GM23338 (cell line): ENCODE measurements at regions not wholly inside any gene's neighbourhood (a gene's known extent, or its start where the extent isn't known, plus 50 kb on each side); places are given as distances from the start of the nearest gene placed in this dataset.

Experiments used
- ATAC-seq: fragments of 200-7000 bp; cut with Tn5 transposase; 3 replicates; pipeline ENCODE4 v1.9.1; 2020
- DNase-seq: peaks from one replicate; pipeline ENCODE4 v3.0.0-alpha.2; 2015; ENCODE audit warnings: low spot score
- H2AFZ ChIP-seq: fragments of 200-600 bp; sonication (generic); 2 replicates; pipeline ENCODE4 v1.8.0; 2016; ENCODE audit warnings: antibody characterized with exemption, mild to moderate bottlenecking, moderate library complexity
- H3F3A ChIP-seq: fragments of 200-600 bp; sonication (generic); replicated peaks from 2 replicates; pipeline ENCODE4 v1.8.0; 2017; ENCODE audit warnings: antibody characterized with exemption, mixed run types, low read depth
- H3K27ac ChIP-seq: fragments of 200-600 bp; sonication (generic); 2 replicates; pipeline ENCODE4 v1.6.1; 2016; ENCODE audit warnings: low read depth
- H3K27me3 ChIP-seq: fragments of 200-600 bp; sonication (generic); 2 replicates; pipeline ENCODE4 v1.8.0; 2016; ENCODE audit warnings: mild to moderate bottlenecking, mixed run types, moderate library complexity; ENCODE audit not compliant: insufficient read depth
- H3K36me3 ChIP-seq: fragments of 200-600 bp; sonication (generic); 2 replicates; pipeline ENCODE4 v1.8.0; 2016; ENCODE audit warnings: mild to moderate bottlenecking; ENCODE audit not compliant: insufficient read depth
- H3K4me1 ChIP-seq: fragments of 200-600 bp; sonication (generic); 2 replicates; pipeline ENCODE4 v1.8.0; 2016; ENCODE audit warnings: mild to moderate bottlenecking, moderate library complexity; ENCODE audit not compliant: insufficient read depth
- H3K4me2 ChIP-seq: fragments of 200-600 bp; sonication (generic); 2 replicates; pipeline ENCODE4 v1.7.1; 2017; ENCODE audit warnings: mixed run types
- H3K4me3 ChIP-seq: fragments of 200-600 bp; sonication (generic); 2 replicates; pipeline ENCODE4 v1.6.1; 2016; ENCODE audit warnings: mixed run types
- H3K79me2 ChIP-seq: fragments of 200-600 bp; sonication (generic); replicated peaks from 2 replicates; pipeline ENCODE4 v1.8.0; 2017; ENCODE audit warnings: mild to moderate bottlenecking; ENCODE audit not compliant: insufficient read depth
- H3K9me2 ChIP-seq: fragments of 200-600 bp; sonication (generic); 2 replicates; pipeline ENCODE4 v1.8.0; 2017; ENCODE audit not compliant: insufficient read depth
- H4K20me1 ChIP-seq: fragments of 200-600 bp; sonication (generic); replicated peaks from 2 replicates; pipeline ENCODE4 v1.8.0; 2017; ENCODE audit warnings: mild to moderate bottlenecking; ENCODE audit not compliant: insufficient read depth
- H3K27ac Mint-ChIP-seq: 2 replicates; pipeline ENCODE4 v1.8.0; 2020; ENCODE audit warnings: inconsistent platforms, mild to moderate bottlenecking, moderate library complexity, mixed read lengths
- H3K27me3 Mint-ChIP-seq: 3 replicates; pipeline ENCODE4 v1.8.0; 2022; ENCODE audit warnings: low read depth, mild to moderate bottlenecking, moderate library complexity, mixed read lengths, inconsistent platforms; ENCODE audit not compliant: insufficient read depth, poor library complexity
- H3K36me3 Mint-ChIP-seq: 3 replicates; pipeline ENCODE4 v1.8.0; 2021; ENCODE audit warnings: low read depth, mild to moderate bottlenecking, inconsistent platforms, moderate library complexity, mixed read lengths
- H3K4me1 Mint-ChIP-seq: 3 replicates; pipeline ENCODE4 v1.8.0; 2020; ENCODE audit warnings: mild to moderate bottlenecking, inconsistent platforms, mixed read lengths
- H3K4me3 Mint-ChIP-seq: 3 replicates; pipeline ENCODE4 v1.8.0; 2021; ENCODE audit warnings: moderate library complexity, mild to moderate bottlenecking, inconsistent platforms, mixed read lengths
- H3K9me3 Mint-ChIP-seq: 3 replicates; pipeline ENCODE4 v1.8.0; 2020; ENCODE audit warnings: moderate library complexity, mild to moderate bottlenecking, inconsistent platforms, mixed read lengths
- EZH2 ChIP-seq: fragments of 200-600 bp; sonication (generic); IDR thresholded peaks from one replicate; pipeline ENCODE4 v1.8.0; 2017; ENCODE audit warnings: antibody characterized with exemption, mild to moderate bottlenecking, low read depth; ENCODE audit not compliant: unreplicated experiment
- POLR2AphosphoS5 ChIP-seq: IDR thresholded peaks from 2 replicates; pipeline ENCODE4 v1.6.1; 2016; ENCODE audit warnings: antibody characterized with exemption, low read depth
- STAT1 ChIP-seq: IDR thresholded peaks from one replicate; pipeline ENCODE4 v1.6.1; 2016; ENCODE audit warnings: antibody characterized with exemption; ENCODE audit not compliant: unreplicated experiment
- ZNF114 ChIP-seq: fragments of 250-450 bp; sonication (Bioruptor Pico); IDR thresholded peaks from 2 replicates; pipeline ENCODE4 v1.5.0; 2020; ENCODE audit warnings: mild to moderate bottlenecking, moderate library complexity
- TF ChIP-seq, protein P1 (sequence below): fragments of 250-450 bp; sonication (Bioruptor Pico); IDR thresholded peaks from 2 replicates; pipeline ENCODE4 v1.5.0; 2020; ENCODE audit warnings: mild to moderate bottlenecking, moderate library complexity
- TF ChIP-seq, protein P2 (sequence below): IDR thresholded peaks from 2 replicates; pipeline ENCODE4 v1.6.1; 2016; ENCODE audit warnings: antibody characterized with exemption

DNA sequence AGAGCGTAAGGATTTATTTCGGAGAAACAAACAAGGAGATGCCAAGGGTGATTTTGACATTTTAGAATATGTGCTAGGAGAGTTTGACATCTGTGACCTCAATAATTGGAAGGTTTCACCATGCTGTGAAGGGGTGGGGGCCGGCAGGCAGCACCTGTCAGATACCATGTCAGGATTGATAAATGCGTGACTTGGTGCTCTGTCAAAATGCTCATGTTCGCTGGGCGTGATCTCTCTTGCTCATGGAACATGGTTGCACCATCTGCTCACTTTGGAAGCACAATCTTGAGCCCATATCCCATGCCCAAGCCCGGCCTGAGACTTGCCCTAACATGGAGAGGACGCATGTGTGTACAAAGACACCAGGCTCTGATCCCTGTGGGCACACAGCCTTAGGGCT lies 347.6 kb downstream of the RNF144A start (continued):
- TF ChIP-seq, protein P1, sequence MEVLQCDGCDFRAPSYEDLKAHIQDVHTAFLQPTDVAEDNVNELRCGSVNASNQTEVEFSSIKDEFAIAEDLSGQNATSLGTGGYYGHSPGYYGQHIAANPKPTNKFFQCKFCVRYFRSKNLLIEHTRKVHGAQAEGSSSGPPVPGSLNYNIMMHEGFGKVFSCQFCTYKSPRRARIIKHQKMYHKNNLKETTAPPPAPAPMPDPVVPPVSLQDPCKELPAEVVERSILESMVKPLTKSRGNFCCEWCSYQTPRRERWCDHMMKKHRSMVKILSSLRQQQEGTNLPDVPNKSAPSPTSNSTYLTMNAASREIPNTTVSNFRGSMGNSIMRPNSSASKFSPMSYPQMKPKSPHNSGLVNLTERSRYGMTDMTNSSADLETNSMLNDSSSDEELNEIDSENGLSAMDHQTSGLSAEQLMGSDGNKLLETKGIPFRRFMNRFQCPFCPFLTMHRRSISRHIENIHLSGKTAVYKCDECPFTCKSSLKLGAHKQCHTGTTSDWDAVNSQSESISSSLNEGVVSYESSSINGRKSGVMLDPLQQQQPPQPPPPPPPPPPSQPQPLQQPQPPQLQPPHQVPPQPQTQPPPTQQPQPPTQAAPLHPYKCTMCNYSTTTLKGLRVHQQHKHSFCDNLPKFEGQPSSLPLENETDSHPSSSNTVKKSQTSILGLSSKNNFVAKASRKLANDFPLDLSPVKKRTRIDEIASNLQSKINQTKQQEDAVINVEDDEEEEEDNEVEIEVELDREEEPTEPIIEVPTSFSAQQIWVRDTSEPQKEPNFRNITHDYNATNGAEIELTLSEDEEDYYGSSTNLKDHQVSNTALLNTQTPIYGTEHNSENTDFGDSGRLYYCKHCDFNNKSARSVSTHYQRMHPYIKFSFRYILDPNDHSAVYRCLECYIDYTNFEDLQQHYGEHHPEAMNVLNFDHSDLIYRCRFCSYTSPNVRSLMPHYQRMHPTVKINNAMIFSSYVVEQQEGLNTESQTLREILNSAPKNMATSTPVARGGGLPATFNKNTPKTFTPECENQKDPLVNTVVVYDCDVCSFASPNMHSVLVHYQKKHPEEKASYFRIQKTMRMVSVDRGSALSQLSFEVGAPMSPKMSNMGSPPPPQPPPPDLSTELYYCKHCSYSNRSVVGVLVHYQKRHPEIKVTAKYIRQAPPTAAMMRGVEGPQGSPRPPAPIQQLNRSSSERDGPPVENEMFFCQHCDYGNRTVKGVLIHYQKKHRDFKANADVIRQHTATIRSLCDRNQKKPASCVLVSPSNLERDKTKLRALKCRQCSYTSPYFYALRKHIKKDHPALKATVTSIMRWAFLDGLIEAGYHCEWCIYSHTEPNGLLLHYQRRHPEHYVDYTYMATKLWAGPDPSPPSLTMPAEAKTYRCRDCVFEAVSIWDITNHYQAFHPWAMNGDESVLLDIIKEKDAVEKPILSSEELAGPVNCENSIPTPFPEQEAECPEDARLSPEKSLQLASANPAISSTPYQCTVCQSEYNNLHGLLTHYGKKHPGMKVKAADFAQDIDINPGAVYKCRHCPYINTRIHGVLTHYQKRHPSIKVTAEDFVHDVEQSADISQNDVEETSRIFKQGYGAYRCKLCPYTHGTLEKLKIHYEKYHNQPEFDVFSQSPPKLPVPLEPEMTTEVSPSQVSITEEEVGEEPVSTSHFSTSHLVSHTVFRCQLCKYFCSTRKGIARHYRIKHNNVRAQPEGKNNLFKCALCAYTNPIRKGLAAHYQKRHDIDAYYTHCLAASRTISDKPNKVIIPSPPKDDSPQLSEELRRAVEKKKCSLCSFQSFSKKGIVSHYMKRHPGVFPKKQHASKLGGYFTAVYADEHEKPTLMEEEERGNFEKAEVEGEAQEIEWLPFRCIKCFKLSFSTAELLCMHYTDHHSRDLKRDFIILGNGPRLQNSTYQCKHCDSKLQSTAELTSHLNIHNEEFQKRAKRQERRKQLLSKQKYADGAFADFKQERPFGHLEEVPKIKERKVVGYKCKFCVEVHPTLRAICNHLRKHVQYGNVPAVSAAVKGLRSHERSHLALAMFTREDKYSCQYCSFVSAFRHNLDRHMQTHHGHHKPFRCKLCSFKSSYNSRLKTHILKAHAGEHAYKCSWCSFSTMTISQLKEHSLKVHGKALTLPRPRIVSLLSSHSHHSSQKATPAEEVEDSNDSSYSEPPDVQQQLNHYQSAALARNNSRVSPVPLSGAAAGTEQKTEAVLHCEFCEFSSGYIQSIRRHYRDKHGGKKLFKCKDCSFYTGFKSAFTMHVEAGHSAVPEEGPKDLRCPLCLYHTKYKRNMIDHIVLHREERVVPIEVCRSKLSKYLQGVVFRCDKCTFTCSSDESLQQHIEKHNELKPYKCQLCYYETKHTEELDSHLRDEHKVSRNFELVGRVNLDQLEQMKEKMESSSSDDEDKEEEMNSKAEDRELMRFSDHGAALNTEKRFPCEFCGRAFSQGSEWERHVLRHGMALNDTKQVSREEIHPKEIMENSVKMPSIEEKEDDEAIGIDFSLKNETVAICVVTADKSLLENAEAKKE (CRISPR knock-in tag) = no peak
- TF ChIP-seq ZNF114 (no peak), STAT1 (no peak)
- TF ChIP-seq, protein P2, sequence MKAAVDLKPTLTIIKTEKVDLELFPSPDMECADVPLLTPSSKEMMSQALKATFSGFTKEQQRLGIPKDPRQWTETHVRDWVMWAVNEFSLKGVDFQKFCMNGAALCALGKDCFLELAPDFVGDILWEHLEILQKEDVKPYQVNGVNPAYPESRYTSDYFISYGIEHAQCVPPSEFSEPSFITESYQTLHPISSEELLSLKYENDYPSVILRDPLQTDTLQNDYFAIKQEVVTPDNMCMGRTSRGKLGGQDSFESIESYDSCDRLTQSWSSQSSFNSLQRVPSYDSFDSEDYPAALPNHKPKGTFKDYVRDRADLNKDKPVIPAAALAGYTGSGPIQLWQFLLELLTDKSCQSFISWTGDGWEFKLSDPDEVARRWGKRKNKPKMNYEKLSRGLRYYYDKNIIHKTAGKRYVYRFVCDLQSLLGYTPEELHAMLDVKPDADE = no peak

DNA sequence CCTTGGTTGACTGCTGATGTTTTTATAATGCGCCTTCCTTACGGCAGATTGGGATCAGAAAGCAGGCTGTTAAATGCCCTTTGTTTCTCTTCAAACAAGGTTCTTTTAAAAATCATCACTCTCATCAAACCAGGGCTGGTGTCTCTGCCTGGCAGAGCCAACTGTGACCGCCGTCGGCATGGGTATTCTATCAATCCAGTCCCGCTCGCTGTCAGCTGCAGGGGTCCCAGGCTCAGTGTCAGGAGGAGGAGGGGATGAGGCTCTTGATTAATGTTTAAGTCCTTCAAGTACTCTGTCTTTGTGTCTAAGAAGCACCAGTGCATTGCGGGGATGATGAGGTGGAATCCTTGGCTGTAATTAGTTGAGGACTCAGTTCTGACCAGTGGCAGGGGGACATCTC lies 348.1 kb downstream of the RNF144A start:
- ATAC-seq (no peak), DNase-seq (no peak)
- no peaks in the 10 kb centered on the region for H3K27me3 Mint-ChIP-seq
- Histone ChIP-seq H3K4me1 (no peaks in the 10 kb centered on the region), H3K36me3 (no peaks in the 10 kb centered on the region), H3K27ac (no peak overlapping the region), H3F3A (no peaks in the 10 kb centered on the region), H4K20me1 (no peaks in the 10 kb centered on the region), H2AFZ (no peak overlapping the region), H3K27me3 (no peaks in the 10 kb centered on the region), H3K4me3 (no peak overlapping the region), H3K4me2 (no peak overlapping the region), H3K79me2 (no peaks in the 10 kb centered on the region), H3K9me2 (0 out of 2 replicates have a peak, but pooled peaks cover 4% of the 10 kb centered on the region)
- no peaks in the 10 kb centered on the region for H3K9me3 Mint-ChIP-seq
- H3K36me3 Mint-ChIP-seq = no peaks in the 10 kb centered on the region
- H3K4me1 Mint-ChIP-seq = peaks cover 9% of the 10 kb centered on the region
- H3K4me3 Mint-ChIP-seq = no peak overlapping the region
- no peak overlapping the region for H3K27ac Mint-ChIP-seq
- TF ChIP-seq POLR2AphosphoS5 (no peak), ZNF114 (no peak), EZH2 (no peak)
- TF ChIP-seq, protein P1 (CRISPR knock-in tag) = no peak
